HG02981 (cell line): ENCODE measurements at regions not wholly inside any gene's neighbourhood (a gene's known extent, or its start where the extent isn't known, plus 50 kb on each side); places are given as distances from the start of the nearest gene placed in this dataset.

ENCODE experiments used
- ATAC-seq: cut with Tn5 transposase; IDR thresholded peaks from one replicate; pipeline ENCODE4 v1.9.1; 2021; ENCODE audit warnings: mild to moderate bottlenecking, moderate library complexity; ENCODE audit not compliant: unreplicated experiment

- ATAC-seq: no peak
Measured at GRCh38 chr7:17512181-17512675, 213.8 kb downstream of the AHR start.

GRCh38 chr7:17516771-17517170, 218.3 kb downstream of the AHR start:
- ATAC-seq: no peak

GRCh38 chr7:17520941-17521340, 222.5 kb downstream of the AHR start:
- ATAC-seq: no peak

GRCh38 chr7:17521437-17521836, 223.0 kb downstream of the AHR start:
- ATAC-seq: no peak

DNA sequence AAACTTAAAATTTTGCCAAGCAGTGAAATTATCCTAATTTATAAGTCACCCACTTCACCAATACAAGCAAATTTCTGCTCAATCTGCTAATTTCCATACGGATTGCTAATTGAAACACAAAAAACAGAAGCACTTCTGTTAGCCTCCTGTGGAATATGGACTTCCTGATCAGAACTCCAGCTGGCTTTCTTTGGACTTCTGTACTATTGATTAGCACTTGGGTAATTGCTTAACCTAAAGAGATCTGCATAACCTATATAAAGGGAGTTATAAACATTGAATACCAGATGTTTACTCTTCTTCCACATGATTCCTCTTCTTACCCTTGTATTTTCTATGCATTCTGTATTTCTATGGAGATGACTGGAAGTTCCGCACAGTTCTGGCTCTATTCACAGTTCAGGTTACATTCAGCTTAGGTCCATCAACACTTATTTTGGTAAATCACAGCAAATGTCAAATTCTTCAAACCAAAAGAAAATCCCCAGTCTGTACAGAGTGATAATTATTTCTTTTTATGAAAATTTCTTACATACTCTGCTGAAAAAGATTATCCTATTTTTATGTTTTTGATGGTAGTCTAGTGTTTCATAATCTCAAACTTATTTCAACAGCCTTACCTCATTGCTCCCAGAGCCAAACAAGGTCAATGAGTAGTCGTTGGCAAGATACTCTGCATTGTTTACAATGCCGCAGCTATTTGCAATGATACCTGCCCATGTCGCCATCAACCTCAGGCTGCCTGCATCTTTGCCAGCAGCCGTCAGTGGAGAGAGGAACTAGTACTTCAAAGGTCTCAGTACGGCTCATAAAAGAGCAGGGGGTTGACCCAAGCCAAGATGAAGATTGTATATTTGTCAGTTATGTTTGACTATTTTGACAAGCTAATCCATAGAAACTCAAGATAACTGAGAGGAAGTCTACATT, 225.6 kb downstream of the AHR start:
- no peak for ATAC-seq

- no peak for ATAC-seq
Measured at GRCh38 chr7:17524746-17525145, 226.3 kb downstream of the AHR start.

- no peak for ATAC-seq
Measured at GRCh38 chr7:17526621-17527020, 228.2 kb downstream of the AHR start.

DNA sequence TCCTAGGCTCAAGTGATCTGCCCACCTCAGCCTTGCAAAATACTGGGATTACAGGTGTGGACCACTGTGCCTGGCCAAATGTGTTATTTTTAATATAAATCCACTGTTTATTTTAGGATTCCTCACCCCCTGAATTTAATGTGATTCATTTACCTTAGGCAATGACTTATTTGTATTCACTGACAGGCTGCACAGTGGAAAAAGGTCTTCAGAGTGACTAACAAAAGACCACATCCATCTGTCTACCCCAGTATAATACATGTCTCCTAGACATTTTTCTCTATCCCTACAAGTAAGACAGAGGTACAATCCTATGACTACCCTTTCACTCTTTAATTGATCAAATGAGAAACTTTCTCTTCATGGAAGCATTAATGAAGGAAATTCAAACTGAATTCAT, 230.2 kb downstream of the AHR start:
- ATAC-seq: no peak

DNA sequence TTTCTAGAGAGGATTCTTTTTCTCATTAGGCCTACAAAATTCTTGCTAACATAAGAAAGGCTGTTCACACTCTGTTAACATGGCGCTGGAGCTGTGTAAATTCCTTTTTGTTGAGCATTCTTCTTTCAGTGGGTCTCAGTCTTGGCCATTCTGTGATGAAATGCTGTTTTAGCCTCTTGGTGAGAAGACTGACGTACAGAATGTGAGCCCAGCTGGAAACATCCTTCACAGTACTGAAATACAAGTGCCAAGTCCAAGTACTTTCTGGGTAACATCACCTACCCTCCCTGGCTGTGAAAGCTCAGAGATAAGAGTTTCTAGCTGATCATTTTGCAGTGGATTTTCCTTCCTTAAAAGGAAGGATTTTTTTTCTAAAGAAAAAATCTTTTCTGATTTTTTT, 231.8 kb downstream of the AHR start:
- ATAC-seq: no peak

GRCh38 chr7:17530741-17531421, 232.4 kb downstream of the AHR start:
- no peak for ATAC-seq

DNA sequence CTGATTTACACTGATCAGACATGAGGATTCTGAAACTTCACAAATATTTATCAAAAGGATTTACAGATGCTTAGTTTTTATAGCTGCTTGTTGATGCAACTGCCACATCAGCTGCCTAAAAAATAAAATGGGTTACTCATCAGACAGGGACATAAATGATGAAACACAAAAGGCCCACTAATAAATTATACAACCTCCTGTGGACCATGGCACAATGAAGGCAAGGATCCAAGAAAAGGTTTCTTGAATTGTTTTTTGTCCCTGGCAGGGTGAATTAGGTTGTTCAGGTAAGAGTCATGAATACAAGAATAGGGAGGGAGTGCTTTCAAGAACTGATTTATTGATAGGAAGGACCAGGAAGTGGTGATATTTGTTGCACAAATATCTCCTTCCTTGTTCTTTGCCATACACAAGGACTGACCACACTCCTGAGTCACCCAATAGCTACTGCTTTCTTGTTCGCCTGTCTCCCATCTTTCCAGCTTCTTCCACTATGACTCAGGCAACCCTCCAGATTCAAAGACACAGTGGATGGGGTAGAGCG, 234.5 kb downstream of the AHR start:
- no peak for ATAC-seq

- ATAC-seq: no peak
Measured at GRCh38 chr7:17534348-17534747, 235.9 kb downstream of the AHR start.

DNA sequence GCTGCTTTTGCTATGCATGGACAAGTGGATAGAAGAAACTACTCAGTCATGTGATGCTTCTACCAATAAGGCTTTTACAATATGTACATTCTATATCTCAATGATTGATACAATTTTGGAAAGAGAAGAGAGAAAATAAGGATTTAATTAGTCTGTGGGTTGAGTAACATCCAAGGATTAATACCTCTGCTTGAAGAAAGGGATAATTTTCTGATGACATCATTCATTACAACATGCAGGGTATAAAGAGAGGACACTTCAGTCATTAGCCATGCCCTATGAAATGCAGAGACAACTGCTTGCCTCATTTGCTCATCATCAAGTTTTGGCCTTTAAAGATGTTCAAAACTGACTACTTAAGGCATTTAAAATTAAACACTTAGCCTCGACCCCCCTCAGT, 237.3 kb downstream of the AHR start:
- ATAC-seq: no peak

DNA sequence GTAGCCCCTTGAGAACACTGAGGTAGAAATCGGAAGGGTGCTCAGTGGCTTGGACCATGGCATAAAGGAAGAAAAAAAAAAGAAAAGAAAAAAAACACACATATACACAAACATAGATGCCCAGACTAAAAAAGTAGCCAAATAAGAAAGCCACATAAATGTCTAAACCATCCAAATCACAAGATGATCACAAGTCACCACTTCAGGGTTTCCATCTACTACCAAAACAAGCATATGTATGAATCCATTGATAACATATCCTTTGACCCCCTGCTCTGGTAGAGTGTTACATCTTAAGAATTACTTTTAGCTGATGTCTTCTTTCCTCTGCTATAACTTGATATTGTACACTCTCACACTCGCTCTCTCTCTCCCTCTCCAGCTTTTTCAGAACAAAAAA, 245.9 kb downstream of the AHR start:
- ATAC-seq: no peak

DNA sequence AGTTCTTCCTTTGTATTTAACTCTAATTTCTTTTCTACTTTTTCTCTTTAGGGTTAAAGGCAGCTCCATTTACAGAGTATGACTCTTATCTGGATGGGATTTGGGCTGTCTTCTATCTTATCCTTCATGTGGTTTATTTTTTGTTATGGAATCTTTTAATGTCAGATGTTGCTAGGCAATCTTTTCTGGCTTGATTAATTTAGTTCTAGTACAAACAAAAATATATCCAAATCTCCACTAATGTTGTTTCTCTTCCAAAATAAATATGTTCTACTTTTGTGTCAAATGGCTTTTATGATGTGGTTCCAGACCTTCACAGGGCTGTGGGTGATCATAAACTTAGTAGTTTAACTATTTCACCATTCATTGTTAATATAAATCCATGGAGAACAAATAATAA, 246.9 kb downstream of the AHR start:
- ATAC-seq: no peak

- no peak for ATAC-seq
Measured at GRCh38 chr7:17546189-17546588, 247.7 kb downstream of the AHR start.

DNA sequence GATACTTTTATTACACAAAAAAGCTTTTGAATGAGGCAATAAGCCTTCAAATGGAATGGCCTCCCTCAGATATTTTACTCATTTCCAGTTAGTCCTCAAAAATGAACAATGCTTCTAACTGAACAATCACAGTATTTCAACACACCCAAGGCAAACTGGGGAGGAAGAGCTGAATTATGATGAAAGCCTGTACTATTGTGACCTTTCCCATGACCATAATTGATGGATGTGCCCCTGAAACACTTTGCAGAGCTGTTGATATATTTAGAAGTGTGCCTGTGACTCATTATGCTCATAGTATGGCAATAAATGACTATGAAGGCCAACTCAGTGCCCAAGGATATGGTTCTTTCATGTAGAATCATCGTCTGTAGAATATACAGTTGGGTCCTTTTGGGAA, 248.1 kb downstream of the AHR start:
- ATAC-seq: no peak

DNA sequence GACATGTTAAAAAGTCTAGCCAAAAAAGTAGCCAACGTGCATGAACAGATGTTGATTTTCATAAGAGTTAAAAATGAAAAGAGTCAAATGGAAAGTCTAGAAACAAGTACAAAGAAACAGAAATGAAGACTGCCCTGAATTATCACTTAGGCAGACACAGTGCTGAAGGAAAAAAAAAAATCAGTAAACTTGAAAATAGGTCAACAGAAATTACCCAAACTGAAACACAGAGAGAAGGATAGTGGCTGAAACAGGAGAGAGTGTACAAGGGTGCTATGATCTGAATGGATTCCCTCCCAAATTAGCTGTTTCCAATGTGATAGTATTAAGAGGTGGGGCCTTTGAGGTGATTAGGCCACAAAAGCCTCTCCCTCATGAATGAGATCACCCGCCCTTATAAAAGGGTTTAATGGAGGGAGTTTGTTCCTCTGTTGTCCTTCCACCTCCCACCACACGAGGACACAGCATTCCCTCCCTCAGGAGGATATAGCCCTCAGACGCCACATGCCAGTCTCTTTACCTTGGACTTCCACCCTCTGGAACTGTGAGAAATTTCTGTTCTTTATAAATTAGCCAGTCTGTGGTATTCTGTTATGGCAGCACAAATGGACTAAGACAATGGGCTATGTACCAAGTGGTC, 249.7 kb downstream of the AHR start:
- ATAC-seq: no peak

- ATAC-seq: no peak
Measured at GRCh38 chr7:17549406-17549805, 251.0 kb downstream of the AHR start.

DNA sequence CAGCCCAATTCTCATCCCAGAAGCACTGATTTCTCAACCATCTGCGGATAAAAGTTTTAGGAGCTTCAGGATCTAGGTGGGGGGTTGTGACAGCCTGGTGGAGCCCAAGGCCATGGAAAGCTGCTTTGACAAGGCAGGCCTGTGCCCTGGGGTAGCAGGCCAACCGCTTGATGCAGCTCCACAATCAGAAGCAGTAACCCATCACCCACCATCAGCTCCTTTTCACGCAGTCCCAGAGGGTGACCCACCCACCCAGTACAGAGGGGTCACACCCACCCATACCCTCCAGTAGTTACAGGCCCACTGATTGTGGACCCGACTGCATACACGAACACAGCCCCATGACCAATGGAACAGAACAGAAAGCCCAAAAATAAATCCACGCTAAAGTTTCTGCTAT, 253.9 kb downstream of the AHR start:
- ATAC-seq: no peak

GRCh38 chr7:17552952-17553351, 254.5 kb downstream of the AHR start:
- ATAC-seq: no peak
